Loucy (cell line): ENCODE measurements at regions not wholly inside any gene's neighbourhood (a gene's known extent, or its start where the extent isn't known, plus 50 kb on each side); places are given as distances from the start of the nearest gene placed in this dataset.

Experiments used
- CTCF ChIP-seq: fragments of 200-600 bp; sonication (generic); conservative IDR thresholded peaks from 2 replicates; pipeline ENCODE4 v1.5.1; 2014; ENCODE audit warnings: mild to moderate bottlenecking, antibody characterized with exemption, low read length
- EZH2phosphoT487 ChIP-seq: fragments of 200-600 bp; IDR thresholded peaks from 2 replicates; pipeline ENCODE4 v1.6.1; 2018; ENCODE audit warnings: antibody characterized with exemption, mild to moderate bottlenecking, moderate library complexity, borderline replicate concordance

DNA sequence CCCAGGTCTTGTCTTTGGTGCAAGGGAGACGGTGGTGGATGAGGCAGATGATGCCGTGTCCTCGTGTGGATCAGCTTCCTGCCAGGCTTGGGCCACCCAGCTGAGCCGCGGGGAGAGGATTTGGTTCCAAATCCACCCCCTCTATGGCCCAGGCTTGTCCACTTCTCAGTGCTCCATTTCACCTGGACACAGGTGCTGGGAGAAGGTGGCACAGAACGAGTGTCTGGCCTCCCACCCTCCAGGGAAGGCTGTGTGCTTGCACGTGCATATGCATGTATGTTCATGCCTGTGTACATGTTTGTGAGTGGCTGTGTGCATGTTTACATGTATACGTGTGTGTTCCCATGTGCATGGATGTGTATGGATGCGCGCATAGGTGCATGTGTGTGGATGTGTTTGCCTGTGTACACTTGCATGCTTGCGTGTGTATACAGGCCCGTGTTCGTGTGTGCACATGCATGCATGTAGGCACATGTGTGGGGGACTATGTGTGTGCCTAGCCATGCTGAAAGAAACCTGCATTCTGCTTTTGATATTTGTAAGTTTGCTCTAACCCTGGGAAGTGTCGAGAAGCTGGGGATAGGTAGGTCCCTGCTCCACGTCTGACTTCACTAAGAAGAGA is 196.3 kb downstream of the IRF8 start:
- TF ChIP-seq CTCF (no peak), EZH2phosphoT487 (no peak)
